WTC11 (cell line): ENCODE measurements at regions not wholly inside any gene's neighbourhood (a gene's known extent, or its start where the extent isn't known, plus 50 kb on each side); places are given as distances from the start of the nearest gene placed in this dataset.

Source experiments
- CTCF ChIP-seq: fragments of 200-600 bp; IDR thresholded peaks from 2 replicates; pipeline ENCODE4 v1.8.0; 2022; ENCODE audit warnings: antibody characterized with exemption
- E2F4 ChIP-seq: sonication (generic); formaldehyde crosslinking; IDR thresholded peaks from 2 replicates; pipeline ENCODE4 v1.8.1; 2022; ENCODE audit warnings: low read depth, mild to moderate bottlenecking, moderate library complexity, missing genetic modification reagents, borderline replicate concordance
- ELF4 ChIP-seq: sonication (generic); formaldehyde crosslinking; IDR thresholded peaks from 2 replicates; pipeline ENCODE4 v1.8.1; 2022; ENCODE audit warnings: low read depth, mild to moderate bottlenecking, moderate library complexity, missing genetic modification reagents
- FOXK1 ChIP-seq: sonication (generic); formaldehyde crosslinking; IDR thresholded peaks from 2 replicates; pipeline ENCODE4 v1.8.0; 2022; ENCODE audit warnings: mild to moderate bottlenecking, moderate library complexity, missing genetic modification reagents
- JAZF1 ChIP-seq: fragments of 250-450 bp; sonication (Bioruptor Pico); IDR thresholded peaks from 2 replicates; pipeline ENCODE4 v1.9.0; 2021; ENCODE audit warnings: moderate library complexity, mild to moderate bottlenecking, inconsistent platforms
- NR3C1 ChIP-seq: sonication (generic); formaldehyde crosslinking; conservative IDR thresholded peaks from 2 replicates; pipeline ENCODE4 v1.8.1; 2023; ENCODE audit warnings: low read depth, mild to moderate bottlenecking, missing genetic modification reagents
- PRRX2 ChIP-seq: fragments of 250-450 bp; sonication (Bioruptor Pico); IDR thresholded peaks from 2 replicates; pipeline ENCODE4 v1.8.0; 2021; ENCODE audit warnings: mild to moderate bottlenecking
- USF1 ChIP-seq: sonication (generic); formaldehyde crosslinking; IDR thresholded peaks from 2 replicates; pipeline ENCODE4 v1.8.0; 2022; ENCODE audit warnings: mild to moderate bottlenecking, missing genetic modification reagents
- ZNF317 ChIP-seq: sonication (generic); formaldehyde crosslinking; IDR thresholded peaks from 2 replicates; pipeline ENCODE4 v1.8.1; 2023; ENCODE audit warnings: low read depth, mild to moderate bottlenecking, moderate library complexity, missing genetic modification reagents, borderline replicate concordance

- no peak for TF ChIP-seq JAZF1
- no peak for TF ChIP-seq CTCF
- no peak for TF ChIP-seq ZNF317 (CRISPR knock-in tag)
- TF ChIP-seq FOXK1, result no peak
- TF ChIP-seq USF1 (CRISPR knock-in tag), result no peak
- no peak for TF ChIP-seq PRRX2 (CRISPR knock-in tag)
- no peak for TF ChIP-seq E2F4 (CRISPR knock-in tag)
- TF ChIP-seq NR3C1 (CRISPR knock-in tag), result no peak
- no peak for TF ChIP-seq ELF4
Measured at GRCh38 chr9:758146-758545, 83.4 kb upstream of the DMRT1 start.
